HCT116 (cell line): ENCODE measurements at regions not wholly inside any gene's neighbourhood (a gene's known extent, or its start where the extent isn't known, plus 50 kb on each side); places are given as distances from the start of the nearest gene placed in this dataset.

Experiments used
- ATAC-seq: fragments of 200-7000 bp; cut with Tn5 transposase; 2 replicates; pipeline ENCODE4 v1.9.1; 2020; ENCODE audit warnings: mild to moderate bottlenecking, moderate library complexity
- BruUV-seq: library from RNA; stranded (reverse); fragments of 400-500 nt; replicated peaks from 2 replicates; lab custom pipeline; 2021; lab: Mats Ljungman, UMichigan
- CTCF ChIA-PET: fragments of 300-600 bp; sonication (Branson Sonifier 250); formaldehyde crosslinking; loops from one replicate; lab custom pipeline; 2021; ENCODE audit warnings: antibody characterized with exemption; lab: Charles Lee
- POLR2A ChIA-PET: fragments of 300-600, 350-600 bp; sonication (Branson Sonifier 250); formaldehyde crosslinking; loops from one replicate; lab custom pipeline; 2021; ENCODE audit warnings: antibody characterized with exemption; lab: Charles Lee
- RAD21 ChIA-PET, 2 experiments: fragments of 300-600 bp; sonication (Branson Sonifier 250); formaldehyde crosslinking; loops; one replicate each; lab custom pipeline; 2023; ENCODE audit warnings: low total read pairs in 2 of 2; ENCODE audit not compliant: uncharacterized antibody in 2 of 2, unreplicated experiment in 2 of 2, low non-redundant PET in 1 of 2; lab: Charles Lee
- DNase-seq: peaks from one replicate; pipeline ENCODE4 v3.0.0-alpha.2; 2010; ENCODE audit warnings: low read depth, low spot score
- H2AFZ ChIP-seq: fragments of 200-600 bp; shearing (Covaris generic), sonication (generic); 2 replicates; pipeline ENCODE4 v1.6.1; 2017; ENCODE audit warnings: low read depth, mixed run types, mixed read lengths, antibody characterized with exemption, low read length; ENCODE audit not compliant: poor library complexity, severe bottlenecking
- H3K27ac ChIP-seq: 2 replicates; pipeline ENCODE4 v1.5.1; 2012; ENCODE audit warnings: low read depth, low read length
- H3K27me3 ChIP-seq: fragments of 200-600 bp; sonication (generic); 2 replicates; pipeline ENCODE4 v1.6.1; 2016; ENCODE audit warnings: mixed run types, low read length, mixed read lengths; ENCODE audit not compliant: insufficient read depth
- H3K36me3 ChIP-seq, 2 experiments: fragments of 200-500 bp in 1 of 2; fragments of 200-600 bp in 1 of 2; sonication (Bioruptor generic) in 1 of 2; sonication (generic) in 1 of 2; 2 replicates each; pipeline versions ENCODE4 v1.5.1 to v1.6.1; 2014 to 2016; ENCODE audit warnings: low read length in 2 of 2, inconsistent platforms in 1 of 2, mixed read lengths in 1 of 2, mixed run types in 1 of 2; ENCODE audit not compliant: insufficient read depth in 2 of 2, control insufficient read depth in 1 of 2
- H3K4me1 ChIP-seq, 2 experiments: fragments of 200-600 bp in 1 of 2; sonication (generic) in 1 of 2; 2 replicates each; pipeline versions ENCODE4 v1.5.1 to v1.6.1; 2012 to 2017; ENCODE audit warnings: low read length in 2 of 2, inconsistent platforms in 1 of 2, mild to moderate bottlenecking in 1 of 2, mixed read lengths in 1 of 2, mixed run types in 1 of 2, moderate library complexity in 1 of 2; ENCODE audit not compliant: insufficient read depth in 2 of 2, control insufficient read depth in 1 of 2
- H3K4me2 ChIP-seq: fragments of 200-600 bp; sonication (generic); 2 replicates; pipeline ENCODE4 v1.6.1; 2017; ENCODE audit warnings: mixed run types, low read length, mixed read lengths
- H3K4me3 ChIP-seq, 2 experiments: fragments of 200-600 bp in 1 of 2; sonication (generic) in 1 of 2; replicated peaks in 1 of 2; 2 replicates each; pipeline ENCODE4 v1.5.1; 2011 to 2016; ENCODE audit warnings: low read length in 2 of 2, control low read depth in 1 of 2, low read depth in 1 of 2, mild to moderate bottlenecking in 1 of 2, mixed read lengths in 1 of 2, mixed run types in 1 of 2
- H3K79me2 ChIP-seq: fragments of 200-600 bp; sonication (generic); 2 replicates; pipeline ENCODE4 v1.6.1; 2017; ENCODE audit warnings: mild to moderate bottlenecking, mixed run types, low read length, moderate library complexity, mixed read lengths; ENCODE audit not compliant: insufficient read depth
- H3K9ac ChIP-seq: fragments of 200-600 bp; sonication (generic); 2 replicates; pipeline ENCODE4 v1.6.1; 2016; ENCODE audit warnings: low read length, mixed read lengths
- H3K9me2 ChIP-seq: fragments of 200-600 bp; sonication (generic), shearing (Covaris generic); 2 replicates; pipeline ENCODE4 v1.6.1; 2017; ENCODE audit warnings: mixed run types, mild to moderate bottlenecking, moderate library complexity; ENCODE audit not compliant: insufficient read depth
- H3K9me3 ChIP-seq, 2 experiments: fragments of 200-500 bp in 1 of 2; fragments of 200-600 bp in 1 of 2; sonication (Bioruptor generic) in 1 of 2; sonication (generic) in 1 of 2; 2 replicates each; pipeline ENCODE4 v1.6.1; 2014 to 2017; ENCODE audit warnings: low read length in 2 of 2, mixed read lengths in 2 of 2, inconsistent platforms in 1 of 2, low read depth in 1 of 2, mild to moderate bottlenecking in 1 of 2, mixed run types in 1 of 2, moderate library complexity in 1 of 2; ENCODE audit not compliant: control insufficient read depth in 1 of 2, insufficient read depth in 1 of 2
- H4K20me1 ChIP-seq: fragments of 200-600 bp; sonication (generic), shearing (Covaris generic); 2 replicates; pipeline ENCODE4 v1.6.1; 2017; ENCODE audit warnings: mixed run types, mild to moderate bottlenecking, moderate library complexity; ENCODE audit not compliant: insufficient read depth
- EGR1 ChIP-seq: IDR thresholded peaks from 2 replicates; pipeline ENCODE4 v1.6.1; 2012; ENCODE audit warnings: low read depth
- ELF1 ChIP-seq: IDR thresholded peaks from 2 replicates; pipeline ENCODE4 v1.6.1; 2012; ENCODE audit warnings: low read depth, borderline replicate concordance
- EZH2 ChIP-seq: fragments of 200-600 bp; sonication (generic); IDR thresholded peaks from 2 replicates; pipeline ENCODE4 v1.6.1; 2017; ENCODE audit warnings: antibody characterized with exemption, mixed run types
- EZH2phosphoT487 ChIP-seq: fragments of 200-600 bp; IDR thresholded peaks from 2 replicates; pipeline ENCODE4 v1.6.1; 2018; ENCODE audit warnings: antibody characterized with exemption, borderline replicate concordance
- JUND ChIP-seq: IDR thresholded peaks from 2 replicates; pipeline ENCODE4 v1.6.1; 2012
- RAD21 ChIP-seq: IDR thresholded peaks from 2 replicates; pipeline ENCODE4 v1.6.1; 2012; ENCODE audit warnings: low read depth, mild to moderate bottlenecking
- SIN3A ChIP-seq: IDR thresholded peaks from 2 replicates; pipeline ENCODE4 v1.6.1; 2012; ENCODE audit warnings: low read depth
- SP1 ChIP-seq: IDR thresholded peaks from 2 replicates; pipeline ENCODE4 v1.6.1; 2012; ENCODE audit warnings: low read depth
- ZNF274 ChIP-seq: fragments of 200-500 bp; sonication (Bioruptor generic); IDR thresholded peaks from 2 replicates; pipeline ENCODE4 v1.6.1; 2014; ENCODE audit warnings: mild to moderate bottlenecking, low read depth, low read length, inconsistent platforms
- intact Hi-C: fragments of 100-400 bp; cut with micrococcal nuclease; formaldehyde crosslinking; loops from 2 replicates; pipeline ENCODE4 v1.10.0; 2022
- TF ChIP-seq, protein P1 (sequence below): IDR thresholded peaks from 2 replicates; pipeline ENCODE4 v1.6.1; 2011; ENCODE audit warnings: mild to moderate bottlenecking, low read length, moderate library complexity; ENCODE audit not compliant: insufficient replicate concordance; ENCODE audit errors: extremely low read depth
- TF ChIP-seq, protein P2 (sequence below): IDR thresholded peaks from 2 replicates; pipeline ENCODE4 v1.6.1; 2012
- TF ChIP-seq, protein P3 (sequence below): IDR thresholded peaks from 2 replicates; pipeline ENCODE4 v1.6.1; 2012; ENCODE audit warnings: low read depth

DNA sequence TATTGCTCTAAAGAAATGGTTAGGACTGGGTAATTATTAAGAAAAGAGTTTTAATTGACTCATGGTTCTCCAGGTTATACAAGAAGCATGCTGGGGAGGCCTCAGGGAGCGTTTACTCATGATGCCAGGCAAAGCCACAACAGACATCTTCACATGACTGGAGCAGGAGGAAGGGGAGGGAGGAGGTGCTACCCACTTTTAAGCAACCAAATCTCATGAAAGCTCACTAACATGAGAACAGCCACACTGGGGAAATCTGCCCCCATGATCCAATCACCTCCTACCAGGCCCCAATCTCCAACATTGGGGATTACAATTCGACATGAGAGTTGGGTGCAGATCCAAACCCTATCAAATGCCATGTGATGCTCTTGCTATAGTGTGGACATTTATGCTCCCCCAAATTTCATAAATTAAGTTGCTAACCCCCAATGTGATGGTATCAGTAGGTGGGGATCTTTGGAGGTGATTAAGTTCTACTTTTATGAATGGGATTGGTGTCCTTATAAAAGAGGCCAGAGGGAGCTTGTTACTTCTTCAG is 773.6 kb upstream of the CDH10 start:
- no peak for ATAC-seq
- Histone ChIP-seq H3K36me3 (no peaks in the 10 kb centered on the region), H4K20me1 (no peaks in the 10 kb centered on the region), H3K9me3 (peaks cover 8 to 19% of the 10 kb centered on the region in 2 experiments; a peak in 3 of 4 replicates), H3K9me2 (no peaks in the 10 kb centered on the region)
- CTCF ChIA-PET = no interaction called here
- TF ChIP-seq, protein P1, sequence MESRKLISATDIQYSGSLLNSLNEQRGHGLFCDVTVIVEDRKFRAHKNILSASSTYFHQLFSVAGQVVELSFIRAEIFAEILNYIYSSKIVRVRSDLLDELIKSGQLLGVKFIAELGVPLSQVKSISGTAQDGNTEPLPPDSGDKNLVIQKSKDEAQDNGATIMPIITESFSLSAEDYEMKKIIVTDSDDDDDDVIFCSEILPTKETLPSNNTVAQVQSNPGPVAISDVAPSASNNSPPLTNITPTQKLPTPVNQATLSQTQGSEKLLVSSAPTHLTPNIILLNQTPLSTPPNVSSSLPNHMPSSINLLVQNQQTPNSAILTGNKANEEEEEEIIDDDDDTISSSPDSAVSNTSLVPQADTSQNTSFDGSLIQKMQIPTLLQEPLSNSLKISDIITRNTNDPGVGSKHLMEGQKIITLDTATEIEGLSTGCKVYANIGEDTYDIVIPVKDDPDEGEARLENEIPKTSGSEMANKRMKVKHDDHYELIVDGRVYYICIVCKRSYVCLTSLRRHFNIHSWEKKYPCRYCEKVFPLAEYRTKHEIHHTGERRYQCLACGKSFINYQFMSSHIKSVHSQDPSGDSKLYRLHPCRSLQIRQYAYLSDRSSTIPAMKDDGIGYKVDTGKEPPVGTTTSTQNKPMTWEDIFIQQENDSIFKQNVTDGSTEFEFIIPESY = no peak
- TF ChIP-seq, all 23 proteins: peak for 0
- Histone ChIP-seq H3K27me3 (no peaks in the 10 kb centered on the region), H3K4me3 (no peak overlapping the region), H3K4me1 (no peaks in the 10 kb centered on the region), H3K9ac (no peak overlapping the region), H3K4me2 (no peak overlapping the region), H3K27ac (no peak overlapping the region), H2AFZ (no peak overlapping the region), H3K79me2 (no peaks in the 10 kb centered on the region)
- intact Hi-C loops = no loop called here
- no peak for DNase-seq
- BruUV-seq = no TSS peak
- RAD21 ChIA-PET = no interaction called here
- POLR2A ChIA-PET = no interaction called here

DNA sequence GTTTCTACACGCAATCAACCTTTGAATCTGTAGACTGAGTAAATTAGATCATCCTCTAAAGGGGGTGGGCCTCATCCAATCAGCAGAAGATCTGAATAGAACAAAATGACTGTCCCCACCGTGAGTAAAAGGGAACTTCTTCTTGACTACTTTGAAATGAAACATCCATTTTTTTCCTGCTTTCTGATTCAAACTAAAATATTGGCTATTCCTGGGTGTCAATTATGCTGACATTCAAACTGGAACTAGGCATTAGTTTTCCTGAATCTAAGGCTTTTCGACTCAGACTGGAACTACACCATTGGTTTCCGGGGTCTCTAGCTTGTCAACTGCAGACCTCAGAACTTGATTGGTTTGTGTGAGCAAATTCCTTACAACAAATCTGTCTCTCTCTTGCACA is 772.2 kb upstream of the CDH10 start:
- CTCF ChIA-PET = no interaction called here
- no peaks in the 10 kb centered on the region for H3K4me1 ChIP-seq
- no peak overlapping the region for H3K9ac ChIP-seq
- TF ChIP-seq JUND (no peak), EGR1 (no peak), ELF1 (no peak), SP1 (no peak), EZH2 (no peak), EZH2phosphoT487 (no peak), ZNF274 (no peak), RAD21 (no peak), SIN3A (no peak)
- TF ChIP-seq, protein P2, sequence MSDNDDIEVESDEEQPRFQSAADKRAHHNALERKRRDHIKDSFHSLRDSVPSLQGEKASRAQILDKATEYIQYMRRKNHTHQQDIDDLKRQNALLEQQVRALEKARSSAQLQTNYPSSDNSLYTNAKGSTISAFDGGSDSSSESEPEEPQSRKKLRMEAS = no peak
- TF ChIP-seq, protein P3, sequence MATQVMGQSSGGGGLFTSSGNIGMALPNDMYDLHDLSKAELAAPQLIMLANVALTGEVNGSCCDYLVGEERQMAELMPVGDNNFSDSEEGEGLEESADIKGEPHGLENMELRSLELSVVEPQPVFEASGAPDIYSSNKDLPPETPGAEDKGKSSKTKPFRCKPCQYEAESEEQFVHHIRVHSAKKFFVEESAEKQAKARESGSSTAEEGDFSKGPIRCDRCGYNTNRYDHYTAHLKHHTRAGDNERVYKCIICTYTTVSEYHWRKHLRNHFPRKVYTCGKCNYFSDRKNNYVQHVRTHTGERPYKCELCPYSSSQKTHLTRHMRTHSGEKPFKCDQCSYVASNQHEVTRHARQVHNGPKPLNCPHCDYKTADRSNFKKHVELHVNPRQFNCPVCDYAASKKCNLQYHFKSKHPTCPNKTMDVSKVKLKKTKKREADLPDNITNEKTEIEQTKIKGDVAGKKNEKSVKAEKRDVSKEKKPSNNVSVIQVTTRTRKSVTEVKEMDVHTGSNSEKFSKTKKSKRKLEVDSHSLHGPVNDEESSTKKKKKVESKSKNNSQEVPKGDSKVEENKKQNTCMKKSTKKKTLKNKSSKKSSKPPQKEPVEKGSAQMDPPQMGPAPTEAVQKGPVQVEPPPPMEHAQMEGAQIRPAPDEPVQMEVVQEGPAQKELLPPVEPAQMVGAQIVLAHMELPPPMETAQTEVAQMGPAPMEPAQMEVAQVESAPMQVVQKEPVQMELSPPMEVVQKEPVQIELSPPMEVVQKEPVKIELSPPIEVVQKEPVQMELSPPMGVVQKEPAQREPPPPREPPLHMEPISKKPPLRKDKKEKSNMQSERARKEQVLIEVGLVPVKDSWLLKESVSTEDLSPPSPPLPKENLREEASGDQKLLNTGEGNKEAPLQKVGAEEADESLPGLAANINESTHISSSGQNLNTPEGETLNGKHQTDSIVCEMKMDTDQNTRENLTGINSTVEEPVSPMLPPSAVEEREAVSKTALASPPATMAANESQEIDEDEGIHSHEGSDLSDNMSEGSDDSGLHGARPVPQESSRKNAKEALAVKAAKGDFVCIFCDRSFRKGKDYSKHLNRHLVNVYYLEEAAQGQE = no peak
- TF ChIP-seq, all 23 proteins: peak for 0
- Histone ChIP-seq H3K36me3 (no peaks in the 10 kb centered on the region), H3K9me3 (peaks cover 8 to 19% of the 10 kb centered on the region in 2 experiments; a peak in 3 of 4 replicates), H3K9me2 (no peaks in the 10 kb centered on the region), H3K79me2 (no peaks in the 10 kb centered on the region), H3K4me2 (no peak overlapping the region), H3K4me3 (no peak overlapping the region), H3K27ac (no peak overlapping the region), H3K27me3 (no peaks in the 10 kb centered on the region), H4K20me1 (no peaks in the 10 kb centered on the region), H2AFZ (no peak overlapping the region)
- no peak for DNase-seq
- ChIA-PET POLR2A (no interaction called here), RAD21 (no interaction called here)
- ATAC-seq = no peak
- intact Hi-C loops = no loop called here
- BruUV-seq = no TSS peak
